ACHN (cell line): ENCODE measurements at regions not wholly inside any gene's neighbourhood (a gene's known extent, or its start where the extent isn't known, plus 50 kb on each side); places are given as distances from the start of the nearest gene placed in this dataset.

ENCODE experiments used
- DNase-seq: peaks from one replicate; pipeline ENCODE4 v3.0.0-alpha.2; 2015
- in situ Hi-C: cut with HindIII; loops from 2 replicates; pipeline ENCODE4 v1.10.0; 2017; ENCODE audit warnings: low sequenced_read_pairs, low pct_ligation_motif_present, low pct_unique_long_range_greater_than_20kb

DNA sequence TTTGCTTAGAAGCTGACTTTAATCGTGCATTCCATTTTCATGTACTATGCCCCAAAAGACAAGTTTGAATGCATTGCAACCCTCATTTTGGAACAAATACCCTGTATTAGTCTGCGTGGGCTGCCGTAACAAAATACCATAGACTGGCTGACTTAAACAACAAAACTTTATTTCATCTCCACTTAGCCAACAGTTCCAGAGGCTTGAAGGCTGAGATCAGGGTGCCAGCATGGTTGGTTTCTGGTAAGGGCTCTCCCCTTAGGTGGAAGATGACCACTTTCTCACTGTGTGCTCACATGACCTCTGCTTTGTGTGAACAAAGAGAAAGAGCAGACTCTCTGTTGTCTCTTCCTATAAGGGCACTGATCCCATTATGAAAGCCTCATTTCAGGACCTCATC, 431.7 kb upstream of the MAP3K7 start:
- in situ Hi-C loops, result no loop called here
- no peak for DNase-seq

DNA sequence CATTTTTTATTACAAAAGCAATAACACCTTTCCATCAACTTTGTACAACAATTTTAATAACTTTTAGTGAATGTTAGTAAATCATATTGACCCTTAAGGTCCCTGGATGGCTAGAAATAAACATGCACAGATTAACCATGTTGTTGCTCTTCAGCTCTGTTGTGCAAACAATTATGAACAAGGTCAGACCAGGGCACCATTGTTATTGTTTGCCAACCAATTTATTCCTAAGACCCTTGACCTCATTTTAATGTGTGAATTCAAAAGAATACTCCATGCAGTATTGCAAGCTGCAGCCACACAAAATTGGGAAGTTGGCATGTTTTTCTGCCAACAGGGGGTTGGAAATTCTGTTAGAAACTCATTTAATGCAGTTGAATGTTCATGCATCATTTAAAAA, 426.6 kb upstream of the MAP3K7 start:
- in situ Hi-C loops, result no loop called here
- DNase-seq, result no peak

- DNase-seq, result no peak
- in situ Hi-C loops, result no loop called here
Observed at GRCh38 chr6:90997076-90997475, 410.2 kb upstream of the MAP3K7 start.

DNA sequence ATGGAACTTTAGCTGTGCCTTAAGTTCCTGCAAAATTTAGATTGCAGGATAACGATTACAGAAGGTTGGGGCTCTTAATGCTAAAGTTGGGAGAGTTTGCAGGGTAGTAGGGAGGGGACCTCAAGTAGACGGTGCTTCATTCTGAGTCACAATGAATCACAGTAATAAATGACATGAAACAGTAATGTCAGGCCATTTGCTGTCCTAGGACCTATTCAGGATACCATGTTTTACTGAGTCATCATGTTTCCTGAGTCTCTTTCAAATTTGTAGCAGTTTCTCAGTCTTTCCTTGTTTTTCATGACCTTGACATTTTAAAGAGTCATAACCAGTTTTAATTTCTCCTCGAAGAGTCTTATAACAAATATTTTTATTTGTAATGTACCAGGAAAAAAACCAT, 406.9 kb upstream of the MAP3K7 start:
- in situ Hi-C loops, result no loop called here
- no peak for DNase-seq

DNA sequence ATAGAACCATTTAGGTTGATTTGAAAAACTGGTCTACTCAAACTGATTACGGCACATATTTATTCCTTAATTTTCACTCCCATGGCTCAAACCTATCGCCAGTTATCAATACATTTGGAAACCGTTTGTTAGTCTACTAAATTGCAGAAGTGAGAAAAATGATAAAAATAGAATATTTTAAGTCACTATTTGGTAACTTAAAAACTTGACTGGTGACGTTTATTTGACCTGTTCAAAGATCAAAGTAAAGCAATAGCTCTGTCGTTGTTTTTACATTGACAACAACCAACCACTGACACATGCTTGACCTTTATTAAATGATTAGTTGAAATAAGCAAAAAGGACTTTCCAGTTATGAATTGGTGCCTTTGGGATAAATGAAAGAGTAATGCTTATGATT, 402.9 kb upstream of the MAP3K7 start:
- in situ Hi-C loops, result no loop called here
- no peak for DNase-seq

GRCh38 chr6:90984066-90984465, 397.2 kb upstream of the MAP3K7 start:
- in situ Hi-C loops, result no loop called here
- no peak for DNase-seq

GRCh38 chr6:90983462-90983861, 396.6 kb upstream of the MAP3K7 start:
- in situ Hi-C loops, result no loop called here

GRCh38 chr6:90982581-90982980, 395.7 kb upstream of the MAP3K7 start:
- in situ Hi-C loops, result no loop called here
- DNase-seq, result no peak

More at GRCh38 chr6:90983462-90983861, 396.6 kb upstream of the MAP3K7 start:
- DNase-seq, result no peak

DNA sequence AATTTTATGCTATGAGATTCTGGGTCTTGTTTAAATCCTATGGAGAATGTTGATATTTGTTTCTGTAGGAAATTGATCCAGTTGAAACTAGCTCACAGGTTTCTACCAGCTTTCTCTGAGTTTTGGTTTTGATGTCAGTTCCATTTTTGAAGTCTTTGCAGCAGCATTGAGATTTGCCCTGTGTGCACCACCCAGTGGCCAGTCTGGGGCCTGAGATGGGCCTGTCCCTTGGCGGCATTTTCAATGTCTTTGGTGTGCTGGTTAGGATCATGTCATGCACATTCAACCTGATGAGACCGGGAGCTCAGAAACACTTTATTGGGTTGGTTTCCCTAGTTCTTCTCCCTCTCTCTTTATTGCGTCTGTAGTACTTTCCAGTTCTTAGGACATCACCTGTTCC, 395.2 kb upstream of the MAP3K7 start:
- in situ Hi-C loops, result no loop called here
- no peak for DNase-seq

DNA sequence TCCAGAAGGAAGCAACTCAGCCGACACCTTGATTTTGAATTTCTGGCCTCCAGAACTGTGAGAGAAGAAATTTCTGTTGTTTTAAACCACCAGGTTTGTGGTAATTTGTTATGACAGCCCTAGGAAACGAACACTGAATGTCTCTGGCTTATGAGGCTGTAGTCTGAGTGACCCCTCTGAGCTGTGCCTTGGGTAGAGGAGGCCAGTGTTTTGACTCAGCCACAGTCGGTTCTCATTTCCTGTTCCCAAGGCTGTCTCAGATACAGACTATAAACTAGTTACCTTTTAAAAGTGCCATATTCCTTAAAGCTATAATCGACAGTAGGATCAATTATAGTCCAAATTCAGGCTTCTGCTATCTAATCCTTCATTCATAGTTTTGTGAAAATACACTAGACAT, 391.2 kb upstream of the MAP3K7 start:
- in situ Hi-C loops, result no loop called here
- no peak for DNase-seq

GRCh38 chr6:90977513-90977912, 390.6 kb upstream of the MAP3K7 start:
- no peak for DNase-seq
- in situ Hi-C loops, result no loop called here

DNA sequence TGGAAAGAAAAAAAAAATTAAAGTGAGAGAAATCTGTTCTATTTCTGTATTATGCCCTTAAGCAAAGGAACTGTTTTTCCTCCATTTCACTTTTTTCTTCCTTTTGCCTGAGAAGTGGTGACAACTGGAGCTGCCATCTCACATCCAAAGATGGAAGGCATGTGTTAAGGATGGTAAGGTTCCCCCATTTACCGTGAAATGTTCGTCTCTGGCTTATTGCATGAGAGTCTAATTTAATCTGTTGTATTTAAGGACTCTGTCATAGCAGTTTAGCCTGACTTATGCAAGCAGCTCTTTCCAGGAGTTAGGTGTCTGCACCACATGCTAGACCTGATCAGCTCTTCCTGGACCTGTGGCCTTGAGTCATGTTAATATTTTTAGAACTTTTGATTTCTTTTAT, 389.5 kb upstream of the MAP3K7 start:
- in situ Hi-C loops, result no loop called here

GRCh38 chr6:90975741-90976140, 388.9 kb upstream of the MAP3K7 start:
- no peak for DNase-seq
- in situ Hi-C loops, result no loop called here

More for the DNA sequence above, 389.5 kb upstream of the MAP3K7 start:
- DNase-seq, result no peak

DNA sequence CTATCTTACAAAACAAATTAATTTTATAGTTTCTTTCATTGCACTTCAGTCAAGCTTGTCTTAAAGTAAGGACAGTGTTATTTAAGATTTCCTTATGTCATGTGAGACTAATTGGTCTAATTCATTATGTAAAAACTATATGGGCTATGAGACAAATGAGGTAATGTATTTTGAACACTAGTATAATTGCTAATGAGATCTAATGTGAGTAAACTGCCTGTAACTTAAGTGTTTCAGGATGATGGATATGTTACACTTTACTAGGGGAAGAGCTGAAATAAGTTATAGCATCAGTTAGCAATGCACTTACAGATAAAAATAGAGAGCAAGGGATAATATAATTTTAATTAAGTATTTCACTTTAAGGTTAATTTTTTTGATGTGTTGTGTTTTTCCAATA, 386.3 kb upstream of the MAP3K7 start:
- DNase-seq, result no peak
- in situ Hi-C loops, result no loop called here

- in situ Hi-C loops, result no loop called here
Observed at GRCh38 chr6:90970672-90971071, 383.8 kb upstream of the MAP3K7 start.

DNA sequence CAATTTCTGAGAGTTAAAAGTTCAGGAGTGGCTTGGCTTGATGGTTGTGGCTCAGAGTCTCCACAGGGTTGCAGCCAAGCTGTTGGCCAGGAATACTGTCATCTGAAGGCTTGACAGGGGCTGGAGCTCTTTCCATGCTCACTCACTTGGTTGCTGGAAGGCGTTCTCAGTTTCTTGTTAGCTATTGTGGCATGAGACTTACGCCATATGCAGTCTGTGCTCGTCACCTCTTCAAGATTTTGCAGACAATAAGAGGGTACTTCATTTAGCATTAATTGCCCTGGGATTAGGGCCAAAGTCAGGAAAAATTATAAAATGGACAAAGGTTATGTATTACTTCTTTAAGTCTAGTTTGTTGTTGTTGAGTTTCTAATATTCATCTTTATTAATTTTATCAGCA, 380.6 kb upstream of the MAP3K7 start:
- DNase-seq, result no peak
- in situ Hi-C loops, result no loop called here

More at GRCh38 chr6:90970672-90971071, 383.8 kb upstream of the MAP3K7 start:
- no peak for DNase-seq

- in situ Hi-C loops, result no loop called here
Observed at GRCh38 chr6:90960324-90960723, 373.5 kb upstream of the MAP3K7 start.

GRCh38 chr6:90955246-90955645, 368.4 kb upstream of the MAP3K7 start:
- no peak for DNase-seq
- in situ Hi-C loops, result no loop called here

More at GRCh38 chr6:90960324-90960723, 373.5 kb upstream of the MAP3K7 start:
- DNase-seq, result no peak

DNA sequence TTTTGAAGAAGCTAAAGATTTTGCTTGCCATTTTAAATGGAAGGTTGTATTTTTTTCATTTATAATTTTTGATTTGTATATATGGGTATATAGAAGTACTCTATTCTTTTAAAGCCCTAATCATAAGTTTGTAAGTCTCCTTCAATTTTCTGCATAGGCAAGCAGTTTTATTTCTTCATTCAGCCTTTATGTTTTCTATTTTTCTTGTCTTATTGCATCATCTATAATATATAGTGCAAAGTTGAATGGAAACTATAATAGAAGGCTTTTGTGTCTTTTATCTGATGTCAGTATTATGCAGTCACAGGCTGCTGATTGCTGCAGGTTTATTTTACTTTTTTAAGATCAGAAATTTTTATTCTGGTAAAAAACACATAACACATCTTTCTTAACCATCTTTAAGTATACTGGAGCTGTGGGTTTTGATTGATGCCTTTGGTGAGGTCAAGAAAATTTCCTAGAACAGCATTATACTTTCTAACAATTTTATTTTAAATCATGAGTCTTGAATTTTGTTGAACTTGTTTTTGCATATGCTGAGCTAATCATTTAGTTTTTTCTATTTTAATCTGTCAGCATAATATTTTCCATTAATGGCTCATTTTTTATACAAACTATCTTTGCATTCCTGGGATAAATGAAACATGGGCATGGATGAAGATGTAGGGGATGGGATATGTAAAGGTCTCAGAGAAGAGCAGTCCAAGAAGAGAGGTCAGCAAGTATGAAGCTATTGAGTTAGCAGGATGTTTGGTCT, 366.7 kb upstream of the MAP3K7 start:
- in situ Hi-C loops, result no loop called here
- no peak for DNase-seq

DNA sequence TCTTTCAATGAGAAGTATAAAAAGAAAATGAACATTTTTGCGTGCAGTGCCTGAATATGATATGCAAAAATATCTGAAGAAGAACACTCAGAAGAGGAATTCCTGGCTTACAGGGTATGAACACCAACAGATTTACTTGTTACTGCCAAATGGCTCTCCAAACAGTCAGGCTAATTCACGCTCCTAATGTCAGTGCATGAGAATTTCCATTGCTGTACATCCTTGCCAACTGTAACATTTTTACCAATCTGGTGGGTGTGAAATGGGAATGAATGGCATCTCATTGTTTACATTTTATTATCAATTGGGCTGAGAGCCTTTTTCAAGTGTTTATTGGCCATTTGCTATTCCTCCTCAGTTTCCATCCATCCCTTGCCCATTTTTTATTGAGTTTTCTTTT, 365.3 kb upstream of the MAP3K7 start:
- in situ Hi-C loops, result no loop called here
- no peak for DNase-seq

DNA sequence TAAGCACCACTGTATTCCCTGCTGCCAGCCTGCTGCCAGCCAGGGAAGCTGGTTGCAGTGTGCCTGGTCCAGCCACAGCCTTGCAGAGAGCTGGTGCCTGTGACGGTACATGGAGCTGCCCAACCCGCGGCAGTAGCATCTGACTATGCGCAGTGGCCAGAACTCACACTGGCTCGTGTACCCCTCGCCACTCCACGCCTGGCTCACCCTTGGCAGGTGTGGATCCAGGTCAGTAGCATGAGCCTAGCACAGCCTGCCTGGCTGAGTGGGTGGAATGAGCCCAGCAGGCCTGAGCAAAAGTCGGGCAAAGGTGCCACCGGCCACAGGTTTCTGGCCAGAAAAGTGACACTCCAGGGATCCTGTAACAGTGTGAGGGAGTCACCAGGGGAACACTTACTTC, 361.7 kb upstream of the MAP3K7 start:
- in situ Hi-C loops, result no loop called here
- DNase-seq, result no peak
